Mesendoderm (in vitro differentiated cells): ENCODE measurements at regions not wholly inside any gene's neighbourhood (a gene's known extent, or its start where the extent isn't known, plus 50 kb on each side); places are given as distances from the start of the nearest gene placed in this dataset.
A peak's percentile ranks its signal among the peaks of the same experiment; 100 is the strongest.
"Not testable (repeated sequence)": the region's sequence is repeated elsewhere in the genome, so short reads cannot be mapped to it uniquely, and the experiment has no call there.

ENCODE experiments used
- DNase-seq: peaks from one replicate; pipeline ENCODE4 v3.0.0; 2013
- H2AK5ac ChIP-seq: 2 replicates; pipeline ENCODE4 v1.6.1; 2013; ENCODE audit warnings: low read length, inconsistent platforms
- H2BK120ac ChIP-seq: 2 replicates; pipeline ENCODE4 v1.6.1; 2013; ENCODE audit warnings: low read depth, mild to moderate bottlenecking, low read length, moderate library complexity, mixed read lengths
- H2BK15ac ChIP-seq: replicated peaks from 2 replicates; pipeline ENCODE4 v1.6.1; 2013; ENCODE audit warnings: low read depth, mild to moderate bottlenecking, moderate library complexity
- H2BK5ac ChIP-seq: 2 replicates; pipeline ENCODE4 v1.6.1; 2013; ENCODE audit warnings: low read length, inconsistent platforms
- H3K18ac ChIP-seq: 2 replicates; pipeline ENCODE4 v1.6.1; 2013; ENCODE audit warnings: mild to moderate bottlenecking, low read length, mixed read lengths
- H3K23ac ChIP-seq: one replicate; pipeline ENCODE4 v1.6.1; 2013; ENCODE audit warnings: low read length
- H3K27ac ChIP-seq: 2 replicates; pipeline ENCODE4 v1.5.1; 2013; ENCODE audit warnings: low read depth, mild to moderate bottlenecking, inconsistent platforms, low read length, moderate library complexity
- H3K27me3 ChIP-seq: 2 replicates; pipeline ENCODE4 v1.6.1; 2013; ENCODE audit warnings: low read length, control low read depth, mild to moderate bottlenecking, inconsistent platforms; ENCODE audit not compliant: insufficient read depth, poor library complexity
- H3K36me3 ChIP-seq: 2 replicates; pipeline ENCODE4 v1.6.1; 2013; ENCODE audit warnings: low read length, inconsistent platforms; ENCODE audit not compliant: control insufficient read depth, insufficient read depth
- H3K4ac ChIP-seq: one replicate; pipeline ENCODE4 v1.6.1; 2013; ENCODE audit warnings: low read depth, mild to moderate bottlenecking, low read length, moderate library complexity
- H3K4me1 ChIP-seq: 2 replicates; pipeline ENCODE4 v1.6.1; 2013; ENCODE audit warnings: low read depth, low read length, inconsistent platforms; ENCODE audit not compliant: control insufficient read depth
- H3K4me2 ChIP-seq: 2 replicates; pipeline ENCODE4 v1.6.1; 2013; ENCODE audit warnings: low read length
- H3K4me3 ChIP-seq: 2 replicates; pipeline ENCODE4 v1.5.1; 2013; ENCODE audit warnings: mild to moderate bottlenecking, low read length
- H3K56ac ChIP-seq: one replicate; pipeline ENCODE4 v1.6.1; 2013; ENCODE audit warnings: low read length
- H3K79me1 ChIP-seq: 2 replicates; pipeline ENCODE4 v1.6.1; 2013; ENCODE audit warnings: low read length, inconsistent platforms
- H3K79me2 ChIP-seq: 2 replicates; pipeline ENCODE4 v1.6.1; 2013; ENCODE audit warnings: mild to moderate bottlenecking, low read length; ENCODE audit not compliant: control insufficient read depth, insufficient read depth
- H3K9ac ChIP-seq: 2 replicates; pipeline ENCODE4 v1.6.1; 2013; ENCODE audit warnings: low read length, inconsistent platforms
- H4K5ac ChIP-seq: one replicate; pipeline ENCODE4 v1.6.1; 2013; ENCODE audit warnings: low read length
- H4K8ac ChIP-seq: one replicate; pipeline ENCODE4 v1.6.1; 2013; ENCODE audit warnings: low read depth, mild to moderate bottlenecking, control low read depth, low read length, moderate library complexity
- WGBS: extraction: QIAGEN DNeasy Blood & Tissue Kit; methylation state at CpG from one replicate; pipeline ENCODE4 v1.1.7; 2013; ENCODE audit warnings: low lambda C conversion rate, missing lambda C conversion rate; ENCODE audit not compliant: insufficient coverage; ENCODE audit errors: extremely low coverage; 5-methylcytosine and 5-hydroxymethylcytosine counted together

- no peaks in the 10 kb centered on the region for H3K27me3 ChIP-seq
- no peak overlapping the region for H2BK5ac ChIP-seq
- no peaks in the 10 kb centered on the region for H3K79me2 ChIP-seq
- no peak overlapping the region for H3K4ac ChIP-seq
- no peak overlapping the region for H3K9ac ChIP-seq
- H3K23ac ChIP-seq = no peak overlapping the region
- H3K27ac ChIP-seq = no peak overlapping the region
- no peak overlapping the region for H4K5ac ChIP-seq
- H3K36me3 ChIP-seq = no peaks in the 10 kb centered on the region
- H3K79me1 ChIP-seq = no peaks in the 10 kb centered on the region
- no peaks in the 10 kb centered on the region for H3K4me1 ChIP-seq
- no CpG with 5 or more reads among the region's 3 CpGs for WGBS
- no peak overlapping the region for H3K56ac ChIP-seq
- H3K4me3 ChIP-seq = no peak overlapping the region
- no peak overlapping the region for H2BK120ac ChIP-seq
- no peak overlapping the region for H4K8ac ChIP-seq
- no peak overlapping the region for H3K18ac ChIP-seq
- H3K4me2 ChIP-seq = no peak overlapping the region
- no peak overlapping the region for H2AK5ac ChIP-seq
- no peak overlapping the region for H2BK15ac ChIP-seq
- DNase-seq = no peak
Observed at GRCh38 chr13:85982102-85982501, 182.9 kb upstream of the SLITRK6 start.

- H3K56ac ChIP-seq, H3K36me3 ChIP-seq, H2BK15ac ChIP-seq, H2BK5ac ChIP-seq, H2BK120ac ChIP-seq, H4K8ac ChIP-seq, H3K27ac ChIP-seq, H3K9ac ChIP-seq, H3K4me2 ChIP-seq, H2AK5ac ChIP-seq, DNase-seq, H3K18ac ChIP-seq, H4K5ac ChIP-seq, H3K23ac ChIP-seq, H3K4me3 ChIP-seq, H3K4ac ChIP-seq, H3K4me1 ChIP-seq, H3K79me1 ChIP-seq, H3K27me3 ChIP-seq, H3K79me2 ChIP-seq: not testable (repeated sequence)
- WGBS = no CpG with 5 or more reads among the region's 1 CpG
Observed at GRCh38 chr13:85980447-85980846, 181.2 kb upstream of the SLITRK6 start.

- no peaks in the 10 kb centered on the region for H3K79me2 ChIP-seq
- H2AK5ac ChIP-seq = no peak overlapping the region
- no peak overlapping the region for H2BK120ac ChIP-seq
- no peak overlapping the region for H3K27ac ChIP-seq
- no peaks in the 10 kb centered on the region for H3K79me1 ChIP-seq
- no peak overlapping the region for H2BK15ac ChIP-seq
- no peaks in the 10 kb centered on the region for H3K36me3 ChIP-seq
- no peak overlapping the region for H4K8ac ChIP-seq
- no peak overlapping the region for H3K4ac ChIP-seq
- H3K27me3 ChIP-seq = no peaks in the 10 kb centered on the region
- no peak overlapping the region for H3K4me3 ChIP-seq
- no peak overlapping the region for H3K9ac ChIP-seq
- H3K4me1 ChIP-seq = no peaks in the 10 kb centered on the region
- DNase-seq = no peak
- H4K5ac ChIP-seq = no peak overlapping the region
- H3K18ac ChIP-seq = no peak overlapping the region
- H2BK5ac ChIP-seq = no peak overlapping the region
- H3K23ac ChIP-seq = no peak overlapping the region
- no CpG with 5 or more reads among the region's 4 CpGs for WGBS
- H3K4me2 ChIP-seq = no peak overlapping the region
- H3K56ac ChIP-seq = no peak overlapping the region
Observed at GRCh38 chr13:85976242-85976641, 177.0 kb upstream of the SLITRK6 start.

- Histone ChIP-seq H3K36me3 (no peaks in the 10 kb centered on the region), H2BK5ac (no peak overlapping the region), H2BK120ac (no peak overlapping the region), H3K79me1 (no peaks in the 10 kb centered on the region), H3K23ac (no peak overlapping the region), H3K9ac (no peak overlapping the region), H4K8ac (no peak overlapping the region), H3K27ac (no peak overlapping the region), H2AK5ac (no peak overlapping the region), H3K79me2 (no peaks in the 10 kb centered on the region), H3K27me3 (no peaks in the 10 kb centered on the region), H3K4me3 (no peak overlapping the region), H3K18ac (no peak overlapping the region), H3K4me2 (no peak overlapping the region), H4K5ac (no peak overlapping the region), H3K4ac (no peak overlapping the region), H3K56ac (no peak overlapping the region), H2BK15ac (no peak overlapping the region), H3K4me1 (no peaks in the 10 kb centered on the region)
- no peak for DNase-seq
- WGBS = no CpG with 5 or more reads among the region's 4 CpGs
Observed at GRCh38 chr13:85974608-85975366, 175.6 kb upstream of the SLITRK6 start.

GRCh38 chr13:85970727-85971126, 171.5 kb upstream of the SLITRK6 start:
- no peak overlapping the region for H2BK120ac ChIP-seq
- no peak overlapping the region for H3K56ac ChIP-seq
- H3K4me1 ChIP-seq = no peaks in the 10 kb centered on the region
- no peak overlapping the region for H3K23ac ChIP-seq
- no peak overlapping the region for H3K18ac ChIP-seq
- no peak overlapping the region for H3K9ac ChIP-seq
- DNase-seq = no peak
- H3K79me1 ChIP-seq = no peaks in the 10 kb centered on the region
- no peak overlapping the region for H3K4me3 ChIP-seq
- no peaks in the 10 kb centered on the region for H3K79me2 ChIP-seq
- H3K27ac ChIP-seq = no peak overlapping the region
- no peaks in the 10 kb centered on the region for H3K27me3 ChIP-seq
- no peak overlapping the region for H4K5ac ChIP-seq
- H2BK15ac ChIP-seq = no peak overlapping the region
- no peak overlapping the region for H2BK5ac ChIP-seq
- no peak overlapping the region for H2AK5ac ChIP-seq
- no peak overlapping the region for H3K4me2 ChIP-seq
- H4K8ac ChIP-seq = no peak overlapping the region
- H3K4ac ChIP-seq = no peak overlapping the region
- H3K36me3 ChIP-seq = no peaks in the 10 kb centered on the region

- H3K9ac ChIP-seq = no peak overlapping the region
- H2BK120ac ChIP-seq = no peak overlapping the region
- no peak overlapping the region for H2AK5ac ChIP-seq
- H3K27me3 ChIP-seq = no peaks in the 10 kb centered on the region
- no peak overlapping the region for H3K23ac ChIP-seq
- no peak overlapping the region for H3K4me3 ChIP-seq
- no peaks in the 10 kb centered on the region for H3K79me1 ChIP-seq
- no peak overlapping the region for H3K18ac ChIP-seq
- H3K4ac ChIP-seq = no peak overlapping the region
- no peak overlapping the region for H2BK15ac ChIP-seq
- H4K5ac ChIP-seq = no peak overlapping the region
- no peak overlapping the region for H2BK5ac ChIP-seq
- H3K4me2 ChIP-seq = no peak overlapping the region
- no peak overlapping the region for H3K27ac ChIP-seq
- DNase-seq = peak; percentile 95
- no peak overlapping the region for H4K8ac ChIP-seq
- no peaks in the 10 kb centered on the region for H3K79me2 ChIP-seq
- no peaks in the 10 kb centered on the region for H3K4me1 ChIP-seq
- no peaks in the 10 kb centered on the region for H3K36me3 ChIP-seq
- no peak overlapping the region for H3K56ac ChIP-seq
Observed at GRCh38 chr13:85969331-85969730, 170.1 kb upstream of the SLITRK6 start.
